ENCODE measurements at regions not wholly inside any gene's neighbourhood (a gene's known extent, or its start where the extent isn't known, plus 50 kb on each side); places are given as distances from the start of the nearest gene placed in this dataset.

- no peak for TF ChIP-seq CTCF (IDR thresholded peaks at IDR 0.05; ENCODE audit: low read depth, low read length)
- no peak for TF ChIP-seq EZH2phosphoT487 (IDR thresholded peaks at IDR 0.05; ENCODE audit: low read depth)
Observed at GRCh38 chrX:42624524-42624923, 153.4 kb downstream of the PPP1R2C start.

Data from OCI-LY3 (cell line).